ENCODE measurements at regions not wholly inside any gene's neighbourhood (a gene's known extent, or its start where the extent isn't known, plus 50 kb on each side); places are given as distances from the start of the nearest gene placed in this dataset.

DNA sequence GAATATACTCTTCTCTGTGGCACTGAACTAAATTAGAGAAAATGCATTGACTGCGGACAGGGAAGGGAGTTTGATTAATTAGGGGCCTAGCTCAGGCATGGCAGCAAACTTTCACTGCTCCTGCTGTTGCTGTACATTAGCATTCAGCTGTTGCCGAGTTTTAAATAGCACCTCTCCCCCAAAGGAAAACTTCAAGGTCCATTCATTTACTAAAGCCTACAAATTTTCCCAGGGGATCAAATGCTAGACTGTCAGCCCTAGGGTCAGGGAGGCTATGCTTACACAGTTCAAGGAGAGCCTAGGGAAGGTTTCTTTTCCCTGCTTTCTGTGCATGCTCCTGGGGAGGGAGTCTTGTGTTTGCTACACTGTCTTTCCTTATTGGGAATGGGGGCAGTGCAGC lies 60.0 kb upstream of the GZMB start:
- DNase-seq (ENCODE audit: low read depth in 3 of 3, low spot score in 1 of 3), result no peak

DNA sequence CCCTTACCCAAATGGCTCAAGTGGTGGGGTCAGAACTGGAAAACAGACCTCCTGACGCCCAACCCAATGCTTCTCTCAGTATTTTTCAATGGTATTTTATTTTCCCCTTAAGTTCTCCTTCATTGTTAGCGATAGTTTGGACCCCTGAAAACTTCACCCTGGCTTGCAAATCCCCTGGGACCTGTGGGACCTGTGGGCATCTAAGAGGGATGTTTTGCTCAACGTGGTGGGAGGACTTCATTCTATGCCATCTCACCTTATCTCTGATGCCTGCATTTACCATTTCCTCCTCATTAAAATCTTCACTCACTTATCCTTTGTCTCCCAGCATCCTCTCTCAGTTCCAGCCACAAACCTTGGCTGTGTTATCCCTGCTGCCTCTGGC lies 59.4 kb upstream of the GZMB start:
- no peak for DNase-seq (ENCODE audit: low read depth in 3 of 3, low spot score in 1 of 3)

DNA sequence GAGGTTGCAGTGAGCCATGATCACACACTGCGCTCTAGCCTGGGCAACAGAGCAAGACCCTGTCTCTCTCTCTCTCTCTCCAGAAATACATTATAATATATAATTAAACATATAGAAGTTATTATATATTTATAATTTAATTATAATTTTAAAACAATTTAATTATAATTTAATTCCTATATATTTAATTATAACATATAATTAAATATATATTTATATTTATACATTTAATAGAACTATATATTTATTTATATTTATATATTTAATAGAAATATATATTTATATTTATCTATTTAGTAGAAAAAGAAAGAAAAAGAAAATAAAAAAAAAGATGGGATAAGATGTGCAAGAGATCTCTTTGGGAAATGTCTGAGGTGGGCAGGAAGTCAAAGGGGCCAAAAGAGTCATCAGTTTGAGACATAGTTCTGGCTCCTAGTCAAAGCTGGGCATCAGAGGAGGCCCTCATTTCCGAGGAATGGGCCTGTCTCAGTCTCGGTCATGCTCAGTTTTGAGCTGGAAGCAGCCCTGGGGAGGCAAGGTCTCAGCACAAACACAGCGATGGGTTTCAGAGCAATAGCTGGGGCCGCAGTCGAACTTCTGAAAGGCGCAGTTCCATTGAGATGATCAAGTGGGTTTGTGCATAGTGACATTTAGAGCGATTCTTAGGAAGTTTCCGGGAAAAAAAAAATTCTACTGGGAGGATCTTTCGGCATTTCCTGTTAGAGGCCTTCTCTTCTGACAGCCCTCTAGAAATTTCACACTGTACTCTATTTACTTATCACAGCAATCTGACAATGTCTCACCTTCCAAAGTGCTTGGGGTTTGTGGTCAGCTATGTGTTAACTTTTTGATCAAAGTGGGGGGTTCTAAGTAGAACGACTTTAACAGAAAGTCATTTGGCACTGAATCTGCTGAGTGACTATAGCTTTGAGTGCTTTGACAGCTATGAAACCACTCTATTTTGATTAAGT lies 58.7 kb upstream of the GZMB start:
- no peak for DNase-seq (ENCODE audit: low read depth in 3 of 3, low spot score in 1 of 3)

DNA sequence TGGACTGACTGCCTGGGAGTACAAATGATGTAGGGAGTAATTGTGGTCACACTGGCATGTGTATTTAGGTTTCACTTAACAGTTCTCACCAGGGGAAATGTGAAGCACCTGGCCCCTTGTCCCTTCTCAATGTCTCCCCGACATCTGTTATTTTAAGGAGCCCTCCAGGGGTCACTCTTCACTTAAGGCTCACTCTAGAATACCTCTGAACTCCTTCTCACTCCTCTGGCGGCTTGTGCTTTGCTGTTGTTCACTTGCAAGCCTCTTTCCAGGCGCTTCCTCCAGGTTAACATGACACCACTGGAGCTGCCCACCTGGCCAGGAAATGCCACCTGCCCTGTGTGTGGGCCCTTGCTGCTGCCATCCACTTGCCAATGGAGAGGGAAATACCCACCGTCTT lies 56.5 kb upstream of the GZMB start:
- no peak for DNase-seq (ENCODE audit: low read depth in 3 of 3, low spot score in 1 of 3)

DNA sequence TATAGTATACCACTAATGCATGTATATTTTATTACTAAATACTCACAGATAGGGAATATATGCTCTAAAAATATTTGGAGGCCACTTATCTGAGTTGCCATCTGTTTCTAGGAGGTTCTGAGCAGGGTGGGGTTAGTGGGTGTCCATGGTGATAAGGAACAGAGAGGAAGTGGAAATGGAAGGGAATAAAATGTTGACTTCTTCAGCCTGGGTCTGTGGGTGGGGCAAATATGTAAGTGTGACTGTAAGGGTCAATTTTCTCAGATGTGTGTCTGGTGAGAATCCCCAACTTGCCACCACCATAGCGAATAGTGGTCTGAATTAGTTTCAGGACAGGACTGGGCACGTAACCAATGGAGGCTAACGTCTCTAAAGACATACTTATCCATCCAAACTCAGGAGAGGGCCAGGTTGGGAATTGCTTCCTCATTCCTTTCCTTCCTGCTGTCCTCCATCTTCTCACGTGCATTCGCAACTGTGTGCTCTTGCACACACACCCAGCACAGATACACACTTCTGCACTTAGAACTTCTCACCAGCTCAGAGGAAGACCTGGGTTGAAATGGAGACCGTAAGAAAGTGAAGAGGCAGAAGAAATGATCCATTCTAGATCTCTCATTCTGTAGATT lies 54.2 kb upstream of the GZMB start:
- no peak for DNase-seq (ENCODE audit: low read depth in 3 of 3, low spot score in 1 of 3)

All from stimulated activated CD4-positive, alpha-beta T cell treated with anti-CD3 and anti-CD28 coated beads, TNF-alpha, amount 100 ng/mL, for 1 hour (primary cell).